ENCODE measurements at regions not wholly inside any gene's neighbourhood (a gene's known extent, or its start where the extent isn't known, plus 50 kb on each side); places are given as distances from the start of the nearest gene placed in this dataset.

DNA sequence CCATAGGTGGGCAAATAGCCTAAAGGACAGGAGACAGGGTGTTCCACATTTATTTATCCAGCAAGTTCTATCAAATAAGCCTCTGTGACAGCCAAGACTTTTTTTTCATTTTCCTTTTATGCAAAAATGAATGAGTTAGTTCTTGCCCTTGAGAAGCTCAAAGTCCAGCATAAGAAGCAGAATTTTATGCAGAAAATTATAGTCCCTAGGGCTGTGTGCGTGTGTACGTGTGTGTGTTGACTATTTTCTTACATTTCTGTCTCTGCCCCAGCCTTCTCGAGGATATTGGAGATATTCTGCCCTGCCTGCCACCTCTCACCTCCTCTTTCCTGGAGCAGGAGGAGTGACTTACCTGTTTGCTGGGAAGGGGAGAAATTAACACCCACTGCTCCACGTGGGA lies 221.9 kb downstream of the SREK1 start:
- H2AFZ ChIP-seq (ENCODE audit: low read length): no peak overlapping the region
- no peak overlapping the region for H3K56ac ChIP-seq (ENCODE audit: insufficient read length, low read depth, low read length)
- no peaks in the 10 kb centered on the region for H3K79me2 ChIP-seq (ENCODE audit: insufficient read depth, low read length)
- H3K4me2 ChIP-seq (ENCODE audit: insufficient read depth, insufficient read length, low read length): no peak overlapping the region
- H4K8ac ChIP-seq (replicated peaks; ENCODE audit: insufficient read length, low read depth, low read length): no peak overlapping the region
- H3K27ac ChIP-seq (ENCODE audit: insufficient read length, low read depth, low read length): no peak overlapping the region
- H3K14ac ChIP-seq (ENCODE audit: insufficient read depth, low read length): no peak overlapping the region
- no peak overlapping the region for H2BK12ac ChIP-seq (ENCODE audit: insufficient read length, low read depth, low read length)
- H3K4ac ChIP-seq (ENCODE audit: low read depth, low read length): no peak overlapping the region
- no peak overlapping the region for H3K9ac ChIP-seq (ENCODE audit: extremely low read depth, insufficient read length, low read length)
- H4K91ac ChIP-seq (ENCODE audit: insufficient read length, low read depth, low read length): no peak overlapping the region
- no peak overlapping the region for H3K4me3 Mint-ChIP-seq
- H3K23ac ChIP-seq (ENCODE audit: insufficient read length, low read depth, low read length): no peak overlapping the region
- no peaks in the 10 kb centered on the region for H3K9me3 ChIP-seq (ENCODE audit: control insufficient read depth, low read depth, low read length)
- TF ChIP-seq, protein P1, sequence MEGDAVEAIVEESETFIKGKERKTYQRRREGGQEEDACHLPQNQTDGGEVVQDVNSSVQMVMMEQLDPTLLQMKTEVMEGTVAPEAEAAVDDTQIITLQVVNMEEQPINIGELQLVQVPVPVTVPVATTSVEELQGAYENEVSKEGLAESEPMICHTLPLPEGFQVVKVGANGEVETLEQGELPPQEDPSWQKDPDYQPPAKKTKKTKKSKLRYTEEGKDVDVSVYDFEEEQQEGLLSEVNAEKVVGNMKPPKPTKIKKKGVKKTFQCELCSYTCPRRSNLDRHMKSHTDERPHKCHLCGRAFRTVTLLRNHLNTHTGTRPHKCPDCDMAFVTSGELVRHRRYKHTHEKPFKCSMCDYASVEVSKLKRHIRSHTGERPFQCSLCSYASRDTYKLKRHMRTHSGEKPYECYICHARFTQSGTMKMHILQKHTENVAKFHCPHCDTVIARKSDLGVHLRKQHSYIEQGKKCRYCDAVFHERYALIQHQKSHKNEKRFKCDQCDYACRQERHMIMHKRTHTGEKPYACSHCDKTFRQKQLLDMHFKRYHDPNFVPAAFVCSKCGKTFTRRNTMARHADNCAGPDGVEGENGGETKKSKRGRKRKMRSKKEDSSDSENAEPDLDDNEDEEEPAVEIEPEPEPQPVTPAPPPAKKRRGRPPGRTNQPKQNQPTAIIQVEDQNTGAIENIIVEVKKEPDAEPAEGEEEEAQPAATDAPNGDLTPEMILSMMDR (conservative IDR thresholded peaks at IDR 0.05): no peak
- WGBS (ENCODE audit: extremely low coverage, insufficient read length, low lambda C conversion rate): no CpG with 5 or more reads among the region's 4 CpGs
- no peak overlapping the region for H3T11ph ChIP-seq (ENCODE audit: low read length)
- no peaks in the 10 kb centered on the region for H3K9me3 Mint-ChIP-seq
- H4K5ac ChIP-seq (ENCODE audit: insufficient read length, low read depth, low read length): no peak overlapping the region
- H3K27me3 ChIP-seq (ENCODE audit: insufficient read depth, low read length): no peaks in the 10 kb centered on the region
- no peak overlapping the region for H3K18ac ChIP-seq (ENCODE audit: insufficient read length, low read depth, low read length)
- no peaks in the 10 kb centered on the region for H4K20me1 ChIP-seq (ENCODE audit: control insufficient read depth, insufficient read depth, insufficient read length)
- H2BK120ac ChIP-seq (ENCODE audit: low read depth, low read length, poor library complexity, severe bottlenecking): no peak overlapping the region
- H2AK5ac ChIP-seq (ENCODE audit: insufficient read length, low read length): no peak overlapping the region
- no peaks in the 10 kb centered on the region for H3K79me1 ChIP-seq (ENCODE audit: insufficient read depth, low read depth, low read length, poor library complexity, severe bottlenecking)
- no peak overlapping the region for H2BK20ac ChIP-seq (ENCODE audit: low read depth, low read length, poor library complexity, severe bottlenecking)
- H3K36me3 Mint-ChIP-seq (ENCODE audit: insufficient read depth in 1 of 3, low read depth in 3 of 3): no peaks in the 10 kb centered on the region
- DNase-seq: no peak
- H3K27me3 Mint-ChIP-seq (ENCODE audit: low read depth): peaks cover 1% of the 10 kb centered on the region; the same call in 1 of the 2 replicates
- no peaks in the 10 kb centered on the region for H3K23me2 ChIP-seq (ENCODE audit: insufficient read length, low read depth, low read length, poor library complexity, severe bottlenecking)
- no peaks in the 10 kb centered on the region for H3K4me1 ChIP-seq (ENCODE audit: insufficient read depth, low read length)
- peaks cover 0 to 3% of the 10 kb centered on the region in 2 experiments; a peak in 1 of 4 replicates for H3K4me1 Mint-ChIP-seq
- no peak overlapping the region for H3K27ac Mint-ChIP-seq
- H2BK5ac ChIP-seq (ENCODE audit: insufficient read length, low read length): no peak overlapping the region
- no peak overlapping the region for H2BK15ac ChIP-seq (ENCODE audit: low read depth, low read length)

Measured in H9 (cell line).